HL-60 (cell line): ENCODE measurements at regions not wholly inside any gene's neighbourhood (a gene's known extent, or its start where the extent isn't known, plus 50 kb on each side); places are given as distances from the start of the nearest gene placed in this dataset.

Experiments used
- DNase-seq, 2 experiments: peaks; one replicate each; pipeline ENCODE4 v3.0.0-alpha.2; 2010 to 2020; ENCODE audit warnings: low read depth in 1 of 2, low spot score in 1 of 2
- H3K27ac ChIP-seq: fragments of 250-450 bp; sonication (Bioruptor Pico); replicated peaks from 2 replicates; pipeline ENCODE4 v1.5.1; 2020; ENCODE audit warnings: mild to moderate bottlenecking, moderate library complexity
- H3K27me3 ChIP-seq: fragments of 250-450 bp; sonication (Bioruptor Pico); 2 replicates; pipeline ENCODE4 v1.5.1; 2021; ENCODE audit warnings: mild to moderate bottlenecking, moderate library complexity; ENCODE audit not compliant: insufficient read depth, poor library complexity, severe bottlenecking
- H3K4me3 ChIP-seq: replicated peaks from 2 replicates; pipeline ENCODE4 v1.5.1; 2011; ENCODE audit warnings: mild to moderate bottlenecking, control low read depth, low read length; ENCODE audit not compliant: insufficient read depth
- CTCF ChIP-seq: IDR thresholded peaks from one replicate; pipeline ENCODE4 v1.5.1; 2011; ENCODE audit warnings: low read length, control low read depth, inconsistent platforms; ENCODE audit not compliant: insufficient read depth
- GABPA ChIP-seq: IDR thresholded peaks from 2 replicates; pipeline ENCODE4 v1.6.1; 2012; ENCODE audit warnings: low read depth
- POLR2AphosphoS5 ChIP-seq: IDR thresholded peaks from 2 replicates; pipeline ENCODE4 v1.6.1; 2012; ENCODE audit warnings: low read depth
- REST ChIP-seq: IDR thresholded peaks from 2 replicates; pipeline ENCODE4 v1.6.1; 2012; ENCODE audit warnings: low read depth; ENCODE audit not compliant: insufficient replicate concordance
- SPI1 ChIP-seq: IDR thresholded peaks from 2 replicates; pipeline ENCODE4 v1.6.1; 2012; ENCODE audit warnings: low read depth, mild to moderate bottlenecking, borderline replicate concordance

- DNase-seq: peak in 1 of 2 experiments; percentile 14
- TF ChIP-seq GABPA (no peak), CTCF (no peak), SPI1 (no peak)
- Histone ChIP-seq H3K27me3 (no peaks in the 10 kb centered on the region), H3K4me3 (no peak overlapping the region), H3K27ac (no peak overlapping the region)
Observed at GRCh38 chr6:169028343-169028742, 225.3 kb downstream of the THBS2 start.

GRCh38 chr6:169026175-169026574 lies 227.5 kb downstream of the THBS2 start:
- TF ChIP-seq GABPA: no peak
- TF ChIP-seq POLR2AphosphoS5: no peak
- TF ChIP-seq SPI1: no peak
- TF ChIP-seq REST: no peak
- no peak for TF ChIP-seq CTCF
- Histone ChIP-seq H3K4me3 (no peak overlapping the region), H3K27ac (no peak overlapping the region), H3K27me3 (no peaks in the 10 kb centered on the region)
- DNase-seq: no peak

- no peak for DNase-seq
- H3K4me3 ChIP-seq: no peak overlapping the region
- H3K27ac ChIP-seq: no peak overlapping the region
- TF ChIP-seq REST: no peak
- TF ChIP-seq SPI1: no peak
- TF ChIP-seq CTCF: no peak
- TF ChIP-seq GABPA: no peak
- TF ChIP-seq POLR2AphosphoS5: no peak
- no peaks in the 10 kb centered on the region for H3K27me3 ChIP-seq
Observed at GRCh38 chr6:169024047-169024660, 229.5 kb downstream of the THBS2 start.
